ENCODE measurements at regions not wholly inside any gene's neighbourhood (a gene's known extent, or its start where the extent isn't known, plus 50 kb on each side); places are given as distances from the start of the nearest gene placed in this dataset.

- TF ChIP-seq ZBTB4 (CRISPR knock-in tag; IDR thresholded peaks at IDR 0.05), result no peak
These were observed 118.8 kb upstream of the INHBA start (continued) for GRCh38 chr7:41821521-41822213.

GRCh38 chr7:41820111-41820671 is 117.3 kb upstream of the INHBA start:
- no peak for FAIRE-seq
- ChIA-PET RAD21 (ENCODE audit: unreplicated experiment) (no interaction called here), CTCF (no interaction called here), POLR2A (no interaction called here), SMC1A (ENCODE audit: uncharacterized antibody, unreplicated experiment) (no interaction called here)
- no peaks in the 10 kb centered on the region for H3K27me3 ChIP-seq (replicated peaks in 1 of 2; ENCODE audit: control insufficient read depth in 2 of 2, insufficient read depth in 2 of 2, low read length in 1 of 2)
- no TSS peak for BruUV-seq (replicated peaks)
- no peak for ATAC-seq
- no peaks in the 10 kb centered on the region for H3K79me2 ChIP-seq (ENCODE audit: control insufficient read depth, insufficient read depth, low read length)
- DNase-seq (ENCODE audit: low read depth, low spot score), result no peak
- H2AFZ ChIP-seq (ENCODE audit: control insufficient read depth, low read depth, low read length), result no peak overlapping the region
- no peak overlapping the region for H3K4me3 ChIP-seq
- intact Hi-C loops (cut with micrococcal nuclease; ENCODE audit: unreplicated experiment) (no loop called here), in situ Hi-C loops (cut with MboI) (no loop called here)
- WGBS (ENCODE audit: insufficient coverage, insufficient replicate concordance, low lambda C conversion rate, missing lambda C conversion rate), result 100% methylated on average over 2 of the region's 2 CpGs
- H3K9ac ChIP-seq (ENCODE audit: control insufficient read depth, insufficient read depth, low read length), result no peak overlapping the region
- H4K20me1 ChIP-seq (ENCODE audit: control insufficient read depth, insufficient read depth), result no peaks in the 10 kb centered on the region
- no peak overlapping the region for H3K4me2 ChIP-seq (ENCODE audit: control insufficient read depth, insufficient read depth)
- H3K36me3 ChIP-seq (ENCODE audit: control insufficient read depth in 2 of 2, insufficient read depth in 2 of 2, low read length in 1 of 2), result no peaks in the 10 kb centered on the region
- H3K4me1 ChIP-seq (ENCODE audit: control insufficient read depth, insufficient read depth, low read length), result peaks cover 8% of the 10 kb centered on the region
- no peak overlapping the region for H3K27ac ChIP-seq (ENCODE audit: control insufficient read depth, insufficient read depth)
- H3K9me3 ChIP-seq (replicated peaks; ENCODE audit: control insufficient read depth, insufficient read depth, low read length), result no peaks in the 10 kb centered on the region; the same call in 1 of the 3 replicates
- TF ChIP-seq RFX5 (IDR thresholded peaks at IDR 0.05; ENCODE audit: low read depth, low read length), result no peak
- no peak for TF ChIP-seq GATAD2B (conservative IDR thresholded peaks at IDR 0.05; ENCODE audit: low read depth)
- TF ChIP-seq CEBPZ (IDR thresholded peaks at IDR 0.05; ENCODE audit: low read depth, low read length), result no peak
- TF ChIP-seq JUND (IDR thresholded peaks at IDR 0.05; ENCODE audit: low read depth, low read length), result no peak
- TF ChIP-seq ZBED1 (IDR thresholded peaks at IDR 0.05; ENCODE audit: borderline replicate concordance), result no peak
- TF ChIP-seq SPI1 (IDR thresholded peaks at IDR 0.05; ENCODE audit: borderline replicate concordance, insufficient read depth, low read depth, low read length), result no peak
- no peak for TF ChIP-seq RBBP5 (conservative IDR thresholded peaks at IDR 0.05)
- TF ChIP-seq TCF7 (IDR thresholded peaks at IDR 0.05; ENCODE audit: borderline replicate concordance), result no peak
- no peak for TF ChIP-seq IKZF1 (conservative IDR thresholded peaks at IDR 0.05)
- TF ChIP-seq RAD21 (IDR thresholded peaks at IDR 0.05; ENCODE audit: insufficient read depth, low read depth, low read length), result no peak
- no peak for TF ChIP-seq CBX3 (IDR thresholded peaks at IDR 0.05; ENCODE audit: borderline replicate concordance, low read depth)
- TF ChIP-seq ZNF622 (IDR thresholded peaks at IDR 0.05), result no peak
- TF ChIP-seq CTCF (IDR thresholded peaks at IDR 0.05 in 2 of 3, conservative IDR thresholded peaks at IDR 0.05 in 1 of 3; ENCODE audit: control insufficient read depth in 2 of 3, extremely low read depth in 1 of 3, insufficient read depth in 1 of 3, low read depth in 3 of 3, low read length in 3 of 3), result no peak
